A673 (cell line): ENCODE measurements at regions not wholly inside any gene's neighbourhood (a gene's known extent, or its start where the extent isn't known, plus 50 kb on each side); places are given as distances from the start of the nearest gene placed in this dataset.

Source experiments
- BruUV-seq: library from RNA; stranded (reverse); fragments of 400-500 nt; replicated peaks from 2 replicates; lab custom pipeline; 2021; lab: Mats Ljungman, UMichigan
- CTCF ChIA-PET: fragments of 300-600 bp; sonication (Branson Sonifier 250); formaldehyde crosslinking; loops from one replicate; lab custom pipeline; 2022; ENCODE audit warnings: antibody characterized with exemption; lab: Charles Lee
- POLR2A ChIA-PET: fragments of 300-600 bp; sonication (Branson Sonifier 250); formaldehyde crosslinking; loops from one replicate; lab custom pipeline; 2022; ENCODE audit warnings: antibody characterized with exemption; ENCODE audit not compliant: low non-redundant PET; lab: Charles Lee
- DNase-seq: peaks from one replicate; pipeline ENCODE4 v3.0.0-alpha.2; 2015; ENCODE audit warnings: low spot score
- H3K27ac ChIP-seq: fragments of 200-600 bp; sonication (generic); 2 replicates; pipeline ENCODE4 v1.5.1; 2016; ENCODE audit warnings: mixed run types, low read depth, mild to moderate bottlenecking, mixed read lengths, antibody characterized with exemption, low read length; ENCODE audit not compliant: poor library complexity, severe bottlenecking
- H3K27me3 ChIP-seq: fragments of 200-600 bp; sonication (generic); replicated peaks from 2 replicates; pipeline ENCODE4 v1.6.1; 2017; ENCODE audit warnings: mixed run types, low read depth, mild to moderate bottlenecking, mixed read lengths, antibody characterized with exemption, low read length; ENCODE audit not compliant: insufficient read depth, poor library complexity
- H3K36me3 ChIP-seq: fragments of 200-600 bp; sonication (generic); 2 replicates; pipeline ENCODE4 v1.6.1; 2016; ENCODE audit warnings: mixed run types, mild to moderate bottlenecking, mixed read lengths, antibody characterized with exemption, low read length; ENCODE audit not compliant: insufficient read depth, poor library complexity, severe bottlenecking
- H3K4me1 ChIP-seq: fragments of 200-600 bp; sonication (generic); 2 replicates; pipeline ENCODE4 v1.6.1; 2017; ENCODE audit warnings: mixed run types, mild to moderate bottlenecking, mixed read lengths, antibody characterized with exemption, low read length; ENCODE audit not compliant: insufficient read depth, poor library complexity, severe bottlenecking
- H3K4me3 ChIP-seq: fragments of 200-600 bp; sonication (generic); 2 replicates; pipeline ENCODE4 v1.5.1; 2016; ENCODE audit warnings: low read depth, mixed run types, mild to moderate bottlenecking, mixed read lengths, low read length; ENCODE audit not compliant: poor library complexity, severe bottlenecking
- H3K9me3 ChIP-seq: fragments of 200-600 bp; sonication (generic); 2 replicates; pipeline ENCODE4 v1.6.1; 2016; ENCODE audit warnings: mixed run types, low read depth, mild to moderate bottlenecking, mixed read lengths, antibody characterized with exemption, low read length; ENCODE audit not compliant: poor library complexity, severe bottlenecking
- CTCF ChIP-seq: fragments of 300-800, 200-600 bp; sonication (generic); conservative IDR thresholded peaks from 2 replicates; pipeline ENCODE4 v1.5.1; 2017; ENCODE audit warnings: low read depth, mild to moderate bottlenecking, antibody characterized with exemption, low read length, moderate library complexity, mixed read lengths
- EZH2 ChIP-seq: fragments of 200-600 bp; sonication (generic); IDR thresholded peaks from 2 replicates; pipeline ENCODE4 v1.6.1; 2017; ENCODE audit warnings: borderline replicate concordance, low read depth, mild to moderate bottlenecking, mixed read lengths, antibody characterized with exemption, low read length; ENCODE audit not compliant: poor library complexity, severe bottlenecking
- intact Hi-C: fragments of 100-400 bp; cut with micrococcal nuclease; formaldehyde crosslinking; loops from one replicate; pipeline ENCODE4 v1.10.0; 2022; ENCODE audit not compliant: unreplicated experiment

GRCh38 chrX:112313201-112313600, 230.6 kb upstream of the TRPC5 start:
- CTCF ChIA-PET: no interaction called here
- intact Hi-C loops: no loop called here

DNA sequence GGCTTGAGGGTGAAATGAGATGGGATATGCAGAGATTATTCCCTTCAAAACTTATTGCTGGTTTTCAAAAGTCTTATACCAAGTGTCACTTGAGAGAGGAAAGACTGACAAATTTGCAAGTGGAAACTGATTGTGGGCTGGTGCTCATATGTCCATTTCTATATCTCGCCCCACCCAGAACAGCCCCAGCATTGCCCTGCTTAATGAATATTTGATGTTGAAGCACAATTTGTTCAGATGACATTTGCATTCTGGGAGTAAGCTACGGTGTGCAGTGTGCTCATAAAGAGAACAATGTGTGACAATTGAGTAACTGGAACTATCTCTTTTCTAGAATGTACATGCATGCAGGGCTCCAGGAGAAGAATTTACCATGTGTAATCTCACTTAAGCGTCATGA, 223.5 kb upstream of the TRPC5 start:
- ChIA-PET CTCF (no interaction called here), POLR2A (no interaction called here)
- no TSS peak for BruUV-seq

More at GRCh38 chrX:112313201-112313600, 230.6 kb upstream of the TRPC5 start:
- POLR2A ChIA-PET: no interaction called here
- Histone ChIP-seq H3K9me3 (no peaks in the 10 kb centered on the region), H3K4me1 (no peaks in the 10 kb centered on the region), H3K36me3 (no peaks in the 10 kb centered on the region), H3K27me3 (no peaks in the 10 kb centered on the region), H3K4me3 (no peak overlapping the region), H3K27ac (no peak overlapping the region)
- no peak for DNase-seq
- no peak for TF ChIP-seq CTCF
- no peak for TF ChIP-seq EZH2
- no TSS peak for BruUV-seq

GRCh38 chrX:112279940-112280339, 197.4 kb upstream of the TRPC5 start:
- intact Hi-C loops: no loop called here
- TF ChIP-seq CTCF: no peak
- no peak for TF ChIP-seq EZH2
- ChIA-PET CTCF (no interaction called here), POLR2A (no interaction called here)
- DNase-seq: no peak
- Histone ChIP-seq H3K36me3 (no peaks in the 10 kb centered on the region), H3K9me3 (peaks cover 3% of the 10 kb centered on the region), H3K4me3 (no peak overlapping the region), H3K4me1 (no peaks in the 10 kb centered on the region), H3K27me3 (no peaks in the 10 kb centered on the region), H3K27ac (no peak overlapping the region)
- no TSS peak for BruUV-seq

More for the DNA sequence above, 223.5 kb upstream of the TRPC5 start:
- no peaks in the 10 kb centered on the region for H3K9me3 ChIP-seq
- no peak for DNase-seq
- no peaks in the 10 kb centered on the region for H3K4me1 ChIP-seq
- no peaks in the 10 kb centered on the region for H3K36me3 ChIP-seq
- H3K4me3 ChIP-seq: no peak overlapping the region
- no peak overlapping the region for H3K27ac ChIP-seq
- no peaks in the 10 kb centered on the region for H3K27me3 ChIP-seq
- TF ChIP-seq CTCF (no peak), EZH2 (no peak)
- intact Hi-C loops: no loop called here
